GM23338 (cell line): ENCODE measurements at regions not wholly inside any gene's neighbourhood (a gene's known extent, or its start where the extent isn't known, plus 50 kb on each side); places are given as distances from the start of the nearest gene placed in this dataset.

Source experiments
- ATAC-seq: fragments of 200-7000 bp; cut with Tn5 transposase; 3 replicates; pipeline ENCODE4 v1.9.1; 2020
- DNase-seq: peaks from one replicate; pipeline ENCODE4 v3.0.0-alpha.2; 2015; ENCODE audit warnings: low spot score
- H2AFZ ChIP-seq: fragments of 200-600 bp; sonication (generic); 2 replicates; pipeline ENCODE4 v1.8.0; 2016; ENCODE audit warnings: antibody characterized with exemption, mild to moderate bottlenecking, moderate library complexity
- H3F3A ChIP-seq: fragments of 200-600 bp; sonication (generic); replicated peaks from 2 replicates; pipeline ENCODE4 v1.8.0; 2017; ENCODE audit warnings: antibody characterized with exemption, mixed run types, low read depth
- H3K27ac ChIP-seq: fragments of 200-600 bp; sonication (generic); 2 replicates; pipeline ENCODE4 v1.6.1; 2016; ENCODE audit warnings: low read depth
- H3K27me3 ChIP-seq: fragments of 200-600 bp; sonication (generic); 2 replicates; pipeline ENCODE4 v1.8.0; 2016; ENCODE audit warnings: mild to moderate bottlenecking, mixed run types, moderate library complexity; ENCODE audit not compliant: insufficient read depth
- H3K36me3 ChIP-seq: fragments of 200-600 bp; sonication (generic); 2 replicates; pipeline ENCODE4 v1.8.0; 2016; ENCODE audit warnings: mild to moderate bottlenecking; ENCODE audit not compliant: insufficient read depth
- H3K4me1 ChIP-seq: fragments of 200-600 bp; sonication (generic); 2 replicates; pipeline ENCODE4 v1.8.0; 2016; ENCODE audit warnings: mild to moderate bottlenecking, moderate library complexity; ENCODE audit not compliant: insufficient read depth
- H3K4me2 ChIP-seq: fragments of 200-600 bp; sonication (generic); 2 replicates; pipeline ENCODE4 v1.7.1; 2017; ENCODE audit warnings: mixed run types
- H3K4me3 ChIP-seq: fragments of 200-600 bp; sonication (generic); 2 replicates; pipeline ENCODE4 v1.6.1; 2016; ENCODE audit warnings: mixed run types
- H3K79me2 ChIP-seq: fragments of 200-600 bp; sonication (generic); replicated peaks from 2 replicates; pipeline ENCODE4 v1.8.0; 2017; ENCODE audit warnings: mild to moderate bottlenecking; ENCODE audit not compliant: insufficient read depth
- H3K9me2 ChIP-seq: fragments of 200-600 bp; sonication (generic); 2 replicates; pipeline ENCODE4 v1.8.0; 2017; ENCODE audit not compliant: insufficient read depth
- H4K20me1 ChIP-seq: fragments of 200-600 bp; sonication (generic); replicated peaks from 2 replicates; pipeline ENCODE4 v1.8.0; 2017; ENCODE audit warnings: mild to moderate bottlenecking; ENCODE audit not compliant: insufficient read depth
- H3K27ac Mint-ChIP-seq: 2 replicates; pipeline ENCODE4 v1.8.0; 2020; ENCODE audit warnings: inconsistent platforms, mild to moderate bottlenecking, moderate library complexity, mixed read lengths
- H3K27me3 Mint-ChIP-seq: 3 replicates; pipeline ENCODE4 v1.8.0; 2022; ENCODE audit warnings: low read depth, mild to moderate bottlenecking, moderate library complexity, mixed read lengths, inconsistent platforms; ENCODE audit not compliant: insufficient read depth, poor library complexity
- H3K36me3 Mint-ChIP-seq: 3 replicates; pipeline ENCODE4 v1.8.0; 2021; ENCODE audit warnings: low read depth, mild to moderate bottlenecking, inconsistent platforms, moderate library complexity, mixed read lengths
- H3K4me1 Mint-ChIP-seq: 3 replicates; pipeline ENCODE4 v1.8.0; 2020; ENCODE audit warnings: mild to moderate bottlenecking, inconsistent platforms, mixed read lengths
- H3K4me3 Mint-ChIP-seq: 3 replicates; pipeline ENCODE4 v1.8.0; 2021; ENCODE audit warnings: moderate library complexity, mild to moderate bottlenecking, inconsistent platforms, mixed read lengths
- H3K9me3 Mint-ChIP-seq: 3 replicates; pipeline ENCODE4 v1.8.0; 2020; ENCODE audit warnings: moderate library complexity, mild to moderate bottlenecking, inconsistent platforms, mixed read lengths
- CREB1 ChIP-seq: fragments of 250-450 bp; sonication (Bioruptor Pico); IDR thresholded peaks from 2 replicates; pipeline ENCODE4 v1.5.0; 2020; ENCODE audit warnings: low read depth, mild to moderate bottlenecking, moderate library complexity
- CTCF ChIP-seq, 2 experiments: fragments of 200-600 bp in 1 of 2; sonication (generic) in 1 of 2; conservative IDR thresholded peaks; 2 replicates each; pipeline versions ENCODE4 v1.5.1 to v1.6.1; 2016 to 2017; ENCODE audit warnings: antibody characterized with exemption in 2 of 2, low read depth in 2 of 2, mild to moderate bottlenecking in 2 of 2, moderate library complexity in 1 of 2
- ETS1 ChIP-seq: IDR thresholded peaks from 2 replicates; pipeline ENCODE4 v1.6.1; 2016; ENCODE audit warnings: antibody characterized with exemption
- EZH2 ChIP-seq: fragments of 200-600 bp; sonication (generic); IDR thresholded peaks from one replicate; pipeline ENCODE4 v1.8.0; 2017; ENCODE audit warnings: antibody characterized with exemption, mild to moderate bottlenecking, low read depth; ENCODE audit not compliant: unreplicated experiment
- EZH2phosphoT487 ChIP-seq: fragments of 200-600 bp; sonication (generic); IDR thresholded peaks from one replicate; pipeline ENCODE4 v1.8.1; 2018; ENCODE audit warnings: antibody characterized with exemption; ENCODE audit not compliant: unreplicated experiment
- NANOG ChIP-seq: IDR thresholded peaks from 2 replicates; pipeline ENCODE4 v1.6.1; 2016; ENCODE audit warnings: antibody characterized with exemption, borderline replicate concordance
- POLR2AphosphoS5 ChIP-seq: IDR thresholded peaks from 2 replicates; pipeline ENCODE4 v1.6.1; 2016; ENCODE audit warnings: antibody characterized with exemption, low read depth
- REST ChIP-seq: IDR thresholded peaks from one replicate; pipeline ENCODE4 v1.6.1; 2018; ENCODE audit warnings: antibody characterized with exemption; ENCODE audit not compliant: unreplicated experiment
- STAT1 ChIP-seq: IDR thresholded peaks from one replicate; pipeline ENCODE4 v1.6.1; 2016; ENCODE audit warnings: antibody characterized with exemption; ENCODE audit not compliant: unreplicated experiment
- ZNF331 ChIP-seq: fragments of 250-450 bp; sonication (Bioruptor Pico); IDR thresholded peaks from 2 replicates; pipeline ENCODE4 v1.5.0; 2020; ENCODE audit warnings: low read depth, mild to moderate bottlenecking, moderate library complexity

- Histone ChIP-seq H2AFZ (no peak overlapping the region), H4K20me1 (no peaks in the 10 kb centered on the region), H3K9me2 (no peaks in the 10 kb centered on the region; the same call in 1 of the 2 replicates), H3F3A (no peaks in the 10 kb centered on the region), H3K27ac (no peak overlapping the region), H3K27me3 (no peaks in the 10 kb centered on the region), H3K36me3 (no peaks in the 10 kb centered on the region), H3K4me2 (no peak overlapping the region), H3K4me1 (0 out of 2 replicates have a peak, but pooled peaks cover 8% of the 10 kb centered on the region), H3K4me3 (no peak overlapping the region), H3K79me2 (no peaks in the 10 kb centered on the region)
- Mint-ChIP-seq H3K27ac (no peak overlapping the region), H3K9me3 (no peaks in the 10 kb centered on the region), H3K4me1 (peaks cover 8% of the 10 kb centered on the region), H3K27me3 (peaks cover 2% of the 10 kb centered on the region), H3K4me3 (no peak overlapping the region), H3K36me3 (no peaks in the 10 kb centered on the region)
- no peak for TF ChIP-seq ZNF331 (CRISPR knock-in tag)
- TF ChIP-seq STAT1: no peak
- TF ChIP-seq CREB1: no peak
- TF ChIP-seq CTCF (conservative IDR thresholded peaks at IDR 0.05; ENCODE audit: low read depth in 2 of 2): no peak
- TF ChIP-seq ETS1: no peak
- no peak for TF ChIP-seq EZH2phosphoT487
- no peak for TF ChIP-seq NANOG
- TF ChIP-seq EZH2: no peak
- ATAC-seq (no peak), DNase-seq (no peak)
Observed at GRCh38 chr12:39006286-39006685, 100.9 kb upstream of the CPNE8 start.

- Mint-ChIP-seq H3K27ac (no peak overlapping the region), H3K9me3 (no peaks in the 10 kb centered on the region), H3K36me3 (no peaks in the 10 kb centered on the region), H3K4me1 (peaks cover 8% of the 10 kb centered on the region), H3K4me3 (no peak overlapping the region), H3K27me3 (peaks cover 2% of the 10 kb centered on the region)
- no peak overlapping the region for H2AFZ ChIP-seq
- no peaks in the 10 kb centered on the region for H3K79me2 ChIP-seq
- DNase-seq: no peak
- 0 out of 2 replicates have a peak, but pooled peaks cover 8% of the 10 kb centered on the region for H3K4me1 ChIP-seq
- no peaks in the 10 kb centered on the region for H3K27me3 ChIP-seq
- H3K4me3 ChIP-seq: no peak overlapping the region
- TF ChIP-seq ETS1 (no peak), REST (no peak), EZH2 (no peak), EZH2phosphoT487 (no peak), POLR2AphosphoS5 (no peak)
- H3K36me3 ChIP-seq: no peaks in the 10 kb centered on the region
- no peaks in the 10 kb centered on the region for H3F3A ChIP-seq
- no peak overlapping the region for H3K4me2 ChIP-seq
- H3K27ac ChIP-seq: no peak overlapping the region
- no peaks in the 10 kb centered on the region; the same call in 1 of the 2 replicates for H3K9me2 ChIP-seq
- no peak for ATAC-seq
- H4K20me1 ChIP-seq: no peaks in the 10 kb centered on the region
Observed at GRCh38 chr12:39005671-39006070, 100.3 kb upstream of the CPNE8 start.
